Adrenal gland (tissue), 5 donors: ENCODE measurements at regions not wholly inside any gene's neighbourhood (a gene's known extent, or its start where the extent isn't known, plus 50 kb on each side); places are given as distances from the start of the nearest gene placed in this dataset.

Experiments used
- POLR2A ChIP-seq, 2 donors: fragments of 450-650 bp; IDR thresholded peaks; one replicate each; pipeline ENCODE4 v1.6.1; 2017; ENCODE audit warnings: antibody characterized with exemption in 2 of 2, mild to moderate bottlenecking in 2 of 2, moderate library complexity in 1 of 2
- TF ChIP-seq, protein P1 (sequence below), 6 experiments: fragments of 450-650 bp in 4 of 6; fragments of 200-600 bp in 2 of 6; sonication (generic) in 1 of 6; IDR thresholded peaks; 1 replicate in 5 of 6; 2 replicates in 1 of 6; pipeline versions ENCODE4 v1.5.1 to v1.8.0; 2016 to 2021; ENCODE audit warnings: antibody characterized with exemption in 6 of 6, mild to moderate bottlenecking in 2 of 6, moderate library complexity in 1 of 6
- donor health status: DM: no; HTN: no; CAD: no.

DNA sequence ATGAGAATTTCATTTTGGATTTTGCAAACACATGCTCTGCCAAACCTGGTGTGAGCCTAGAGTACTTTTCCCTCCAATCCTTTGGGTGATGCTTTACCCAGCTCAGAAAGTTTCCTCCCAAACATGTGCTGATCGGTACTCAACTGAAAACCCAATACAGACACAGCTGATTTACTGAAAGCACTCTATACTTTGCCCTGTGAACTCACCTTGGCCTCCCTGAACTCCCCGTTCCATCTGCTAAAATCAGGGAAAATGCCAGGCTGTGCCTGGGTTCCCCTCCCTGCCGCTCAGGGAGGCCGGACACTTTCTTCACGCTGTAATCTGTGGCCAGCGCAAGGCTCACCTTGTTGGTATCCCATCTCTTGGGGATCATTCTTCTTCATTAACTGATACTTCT, 391.2 kb downstream of the CBLN2 start:
- TF ChIP-seq, protein P1, sequence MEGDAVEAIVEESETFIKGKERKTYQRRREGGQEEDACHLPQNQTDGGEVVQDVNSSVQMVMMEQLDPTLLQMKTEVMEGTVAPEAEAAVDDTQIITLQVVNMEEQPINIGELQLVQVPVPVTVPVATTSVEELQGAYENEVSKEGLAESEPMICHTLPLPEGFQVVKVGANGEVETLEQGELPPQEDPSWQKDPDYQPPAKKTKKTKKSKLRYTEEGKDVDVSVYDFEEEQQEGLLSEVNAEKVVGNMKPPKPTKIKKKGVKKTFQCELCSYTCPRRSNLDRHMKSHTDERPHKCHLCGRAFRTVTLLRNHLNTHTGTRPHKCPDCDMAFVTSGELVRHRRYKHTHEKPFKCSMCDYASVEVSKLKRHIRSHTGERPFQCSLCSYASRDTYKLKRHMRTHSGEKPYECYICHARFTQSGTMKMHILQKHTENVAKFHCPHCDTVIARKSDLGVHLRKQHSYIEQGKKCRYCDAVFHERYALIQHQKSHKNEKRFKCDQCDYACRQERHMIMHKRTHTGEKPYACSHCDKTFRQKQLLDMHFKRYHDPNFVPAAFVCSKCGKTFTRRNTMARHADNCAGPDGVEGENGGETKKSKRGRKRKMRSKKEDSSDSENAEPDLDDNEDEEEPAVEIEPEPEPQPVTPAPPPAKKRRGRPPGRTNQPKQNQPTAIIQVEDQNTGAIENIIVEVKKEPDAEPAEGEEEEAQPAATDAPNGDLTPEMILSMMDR (IDR thresholded peaks at IDR 0.05): no peak
- TF ChIP-seq POLR2A (IDR thresholded peaks at IDR 0.05): no peak
